PFSK-1 (cell line): ENCODE measurements at regions not wholly inside any gene's neighbourhood (a gene's known extent, or its start where the extent isn't known, plus 50 kb on each side); places are given as distances from the start of the nearest gene placed in this dataset.

ENCODE experiments used
- FOXP2 ChIP-seq: optimal IDR thresholded peaks from 2 replicates; pipeline ENCODE3; 2011; ENCODE audit warnings: borderline replicate concordance, control low read depth, inconsistent platforms; ENCODE audit not compliant: insufficient read depth; ENCODE audit errors: extremely low read length, extremely low read depth
- POLR2AphosphoS5 ChIP-seq: IDR thresholded peaks from 2 replicates; pipeline ENCODE4 v1.6.1; 2012; ENCODE audit warnings: low read depth, mild to moderate bottlenecking, control low read depth, low read length, moderate library complexity
- SIN3A ChIP-seq: IDR thresholded peaks from 2 replicates; pipeline ENCODE4 v1.6.1; 2012; ENCODE audit warnings: mild to moderate bottlenecking, low read length, moderate library complexity, borderline replicate concordance; ENCODE audit not compliant: insufficient read depth
- TAF1 ChIP-seq: IDR thresholded peaks from 2 replicates; pipeline ENCODE4 v1.6.1; 2012; ENCODE audit warnings: low read length, control low read depth, borderline replicate concordance; ENCODE audit not compliant: insufficient read depth
- TF ChIP-seq, protein P1 (sequence below), 2 experiments: IDR thresholded peaks; 2 replicates each; pipeline versions ENCODE4 v1.6.1 to v1.8.0; 2011 to 2012; ENCODE audit warnings: low read depth in 2 of 2, low read length in 2 of 2, control low read depth in 1 of 2, inconsistent platforms in 1 of 2, mild to moderate bottlenecking in 1 of 2, moderate library complexity in 1 of 2; ENCODE audit not compliant: insufficient read depth in 1 of 2

GRCh38 chr22:47228767-47229166 is 466.3 kb downstream of the TBC1D22A start:
- TF ChIP-seq FOXP2 (no peak), SIN3A (no peak), TAF1 (no peak), POLR2AphosphoS5 (no peak)
- TF ChIP-seq, protein P1, sequence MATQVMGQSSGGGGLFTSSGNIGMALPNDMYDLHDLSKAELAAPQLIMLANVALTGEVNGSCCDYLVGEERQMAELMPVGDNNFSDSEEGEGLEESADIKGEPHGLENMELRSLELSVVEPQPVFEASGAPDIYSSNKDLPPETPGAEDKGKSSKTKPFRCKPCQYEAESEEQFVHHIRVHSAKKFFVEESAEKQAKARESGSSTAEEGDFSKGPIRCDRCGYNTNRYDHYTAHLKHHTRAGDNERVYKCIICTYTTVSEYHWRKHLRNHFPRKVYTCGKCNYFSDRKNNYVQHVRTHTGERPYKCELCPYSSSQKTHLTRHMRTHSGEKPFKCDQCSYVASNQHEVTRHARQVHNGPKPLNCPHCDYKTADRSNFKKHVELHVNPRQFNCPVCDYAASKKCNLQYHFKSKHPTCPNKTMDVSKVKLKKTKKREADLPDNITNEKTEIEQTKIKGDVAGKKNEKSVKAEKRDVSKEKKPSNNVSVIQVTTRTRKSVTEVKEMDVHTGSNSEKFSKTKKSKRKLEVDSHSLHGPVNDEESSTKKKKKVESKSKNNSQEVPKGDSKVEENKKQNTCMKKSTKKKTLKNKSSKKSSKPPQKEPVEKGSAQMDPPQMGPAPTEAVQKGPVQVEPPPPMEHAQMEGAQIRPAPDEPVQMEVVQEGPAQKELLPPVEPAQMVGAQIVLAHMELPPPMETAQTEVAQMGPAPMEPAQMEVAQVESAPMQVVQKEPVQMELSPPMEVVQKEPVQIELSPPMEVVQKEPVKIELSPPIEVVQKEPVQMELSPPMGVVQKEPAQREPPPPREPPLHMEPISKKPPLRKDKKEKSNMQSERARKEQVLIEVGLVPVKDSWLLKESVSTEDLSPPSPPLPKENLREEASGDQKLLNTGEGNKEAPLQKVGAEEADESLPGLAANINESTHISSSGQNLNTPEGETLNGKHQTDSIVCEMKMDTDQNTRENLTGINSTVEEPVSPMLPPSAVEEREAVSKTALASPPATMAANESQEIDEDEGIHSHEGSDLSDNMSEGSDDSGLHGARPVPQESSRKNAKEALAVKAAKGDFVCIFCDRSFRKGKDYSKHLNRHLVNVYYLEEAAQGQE (IDR thresholded peaks at IDR 0.05; ENCODE audit: insufficient read depth in 1 of 2, low read depth in 2 of 2, low read length in 2 of 2), result no peak

- no peak for TF ChIP-seq FOXP2
- TF ChIP-seq POLR2AphosphoS5, result no peak
- TF ChIP-seq, protein P1 (IDR thresholded peaks at IDR 0.05; ENCODE audit: insufficient read depth in 1 of 2, low read depth in 2 of 2, low read length in 2 of 2), result no peak
- TF ChIP-seq TAF1, result no peak
- no peak for TF ChIP-seq SIN3A
Observed at GRCh38 chr22:47225931-47226633, 463.6 kb downstream of the TBC1D22A start.

DNA sequence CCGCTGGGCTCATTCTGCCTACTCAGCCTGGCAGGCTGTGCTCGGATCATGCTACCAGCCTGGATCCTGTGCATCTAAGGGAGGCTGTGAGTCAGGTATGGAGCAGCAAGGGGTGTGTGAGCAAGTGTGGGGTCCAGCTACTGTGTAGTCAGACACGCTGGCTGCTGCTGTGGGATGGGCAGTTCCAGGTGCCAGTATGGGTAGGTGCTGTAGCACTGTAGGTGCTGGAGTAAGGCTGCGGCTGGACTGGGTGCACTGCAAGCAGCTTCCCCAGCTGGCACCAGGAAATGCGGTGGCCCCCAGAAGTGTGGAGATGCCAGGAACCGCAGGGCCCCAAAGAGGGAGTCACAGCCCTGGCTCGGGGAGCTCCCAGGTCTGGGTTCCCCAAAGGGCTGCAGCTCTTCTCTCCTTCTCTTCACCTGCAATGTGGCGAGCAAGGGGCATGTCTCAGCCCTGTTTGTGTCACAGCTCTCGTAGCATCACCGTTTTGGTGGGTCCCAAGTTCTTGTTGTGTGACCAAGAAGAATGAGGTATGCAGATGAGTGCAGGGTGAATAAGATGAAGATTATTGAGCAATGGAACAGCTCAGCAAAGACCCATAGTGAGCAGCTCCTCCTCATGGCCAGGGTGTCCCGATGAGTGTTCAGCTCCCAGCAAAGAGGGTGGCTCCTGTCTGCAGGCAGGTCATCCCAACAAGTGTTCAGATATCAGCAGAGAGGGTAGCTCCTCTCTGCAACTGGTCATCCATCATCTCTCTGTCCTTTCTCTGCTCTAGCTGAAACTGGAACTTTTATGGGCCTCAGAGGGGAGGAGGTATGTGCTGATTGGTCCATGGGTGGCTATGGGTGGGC is 462.9 kb downstream of the TBC1D22A start:
- no peak for TF ChIP-seq FOXP2
- TF ChIP-seq, protein P1 (IDR thresholded peaks at IDR 0.05; ENCODE audit: insufficient read depth in 1 of 2, low read depth in 2 of 2, low read length in 2 of 2), result no peak
- TF ChIP-seq SIN3A, result no peak
- no peak for TF ChIP-seq TAF1
- no peak for TF ChIP-seq POLR2AphosphoS5
